GM19467 (cell line): ENCODE measurements at regions not wholly inside any gene's neighbourhood (a gene's known extent, or its start where the extent isn't known, plus 50 kb on each side); places are given as distances from the start of the nearest gene placed in this dataset.

ENCODE experiments used
- ATAC-seq: cut with Tn5 transposase; IDR thresholded peaks from one replicate; pipeline ENCODE4 v1.9.1; 2021; ENCODE audit warnings: mild to moderate bottlenecking, moderate library complexity; ENCODE audit not compliant: unreplicated experiment

GRCh38 chr4:117425636-117426035 lies 340.3 kb upstream of the TRAM1L1 start:
- ATAC-seq: no peak

GRCh38 chr4:117428536-117428935 lies 343.2 kb upstream of the TRAM1L1 start:
- no peak for ATAC-seq

GRCh38 chr4:117429061-117429460 lies 343.7 kb upstream of the TRAM1L1 start:
- ATAC-seq: no peak

- ATAC-seq: no peak
Measured at GRCh38 chr4:117429506-117429905, 344.1 kb upstream of the TRAM1L1 start.

GRCh38 chr4:117434424-117434823 lies 349.0 kb upstream of the TRAM1L1 start:
- no peak for ATAC-seq

- ATAC-seq: peak; percentile 50
Measured at GRCh38 chr4:117447925-117448324, 362.5 kb upstream of the TRAM1L1 start.

GRCh38 chr4:117455088-117455487 lies 369.7 kb upstream of the TRAM1L1 start:
- no peak for ATAC-seq

- no peak for ATAC-seq
Measured at GRCh38 chr4:117466388-117466787, 381.0 kb upstream of the TRAM1L1 start.

- no peak for ATAC-seq
Measured at GRCh38 chr4:117467404-117467803, 382.0 kb upstream of the TRAM1L1 start.

GRCh38 chr4:117474987-117475386 lies 389.6 kb upstream of the TRAM1L1 start:
- no peak for ATAC-seq

GRCh38 chr4:117477925-117478324 lies 392.5 kb upstream of the TRAM1L1 start:
- no peak for ATAC-seq

- ATAC-seq: no peak
Measured at GRCh38 chr4:117478702-117479101, 393.3 kb upstream of the TRAM1L1 start.

- no peak for ATAC-seq
Measured at GRCh38 chr4:117479673-117480072, 394.3 kb upstream of the TRAM1L1 start.

- ATAC-seq: no peak
Measured at GRCh38 chr4:117481742-117482141, 396.4 kb upstream of the TRAM1L1 start.

GRCh38 chr4:117488692-117489091 lies 403.3 kb upstream of the TRAM1L1 start:
- ATAC-seq: no peak

GRCh38 chr4:117489107-117489506 lies 403.7 kb upstream of the TRAM1L1 start:
- ATAC-seq: no peak

- no peak for ATAC-seq
Measured at GRCh38 chr4:117491516-117491915, 406.1 kb upstream of the TRAM1L1 start.

- ATAC-seq: no peak
Measured at GRCh38 chr4:117495802-117496201, 410.4 kb upstream of the TRAM1L1 start.

- no peak for ATAC-seq
Measured at GRCh38 chr4:117512414-117512813, 427.0 kb upstream of the TRAM1L1 start.

- no peak for ATAC-seq
Measured at GRCh38 chr4:117514391-117515175, 429.2 kb upstream of the TRAM1L1 start.

- ATAC-seq: no peak
Measured at GRCh38 chr4:117515921-117516320, 430.5 kb upstream of the TRAM1L1 start.

GRCh38 chr4:117527601-117528000 lies 442.2 kb upstream of the TRAM1L1 start:
- ATAC-seq: no peak

GRCh38 chr4:117529401-117529800 lies 444.0 kb upstream of the TRAM1L1 start:
- no peak for ATAC-seq
